ENCODE measurements at regions not wholly inside any gene's neighbourhood (a gene's known extent, or its start where the extent isn't known, plus 50 kb on each side); places are given as distances from the start of the nearest gene placed in this dataset.
A peak's percentile ranks its signal among the peaks of the same experiment; 100 is the strongest.

GRCh38 chr3:181425074-181425473 is 286.7 kb upstream of the SOX2 start:
- DNase-seq, result no peak

- no peak for DNase-seq
Observed at GRCh38 chr3:181418233-181418632, 293.5 kb upstream of the SOX2 start.

GRCh38 chr3:181417748-181418147 is 294.0 kb upstream of the SOX2 start:
- DNase-seq, result no peak

- DNase-seq, result no peak
Observed at GRCh38 chr3:181410870-181411269, 300.9 kb upstream of the SOX2 start.

- DNase-seq, result no peak
Observed at GRCh38 chr3:181403876-181404660, 307.7 kb upstream of the SOX2 start.

- no peak for DNase-seq
Observed at GRCh38 chr3:181402347-181402746, 309.4 kb upstream of the SOX2 start.

GRCh38 chr3:181384970-181385369 is 326.8 kb upstream of the SOX2 start:
- no peak for DNase-seq

- DNase-seq, result peak in 1 of 2 experiments; percentile 25
Observed at GRCh38 chr3:181383760-181384159, 328.0 kb upstream of the SOX2 start.

- no peak for DNase-seq
Observed at GRCh38 chr3:181383201-181383600, 328.5 kb upstream of the SOX2 start.

GRCh38 chr3:181382656-181383055 is 329.1 kb upstream of the SOX2 start:
- no peak for DNase-seq

GRCh38 chr3:181379278-181379677 is 332.4 kb upstream of the SOX2 start:
- no peak for DNase-seq

GRCh38 chr3:181369637-181370036 is 342.1 kb upstream of the SOX2 start:
- DNase-seq, result no peak

- DNase-seq, result no peak
Observed at GRCh38 chr3:181363231-181363630, 348.5 kb upstream of the SOX2 start.

- DNase-seq, result no peak
Observed at GRCh38 chr3:181362378-181362777, 349.3 kb upstream of the SOX2 start.

- DNase-seq, result no peak
Observed at GRCh38 chr3:181358562-181358961, 353.2 kb upstream of the SOX2 start.

GRCh38 chr3:181358060-181358459 is 353.7 kb upstream of the SOX2 start:
- no peak for DNase-seq

GRCh38 chr3:181354140-181354539 is 357.6 kb upstream of the SOX2 start:
- DNase-seq, result no peak

GRCh38 chr3:181344331-181344730 is 354.8 kb upstream of the DNAJC19 start:
- DNase-seq, result no peak

GRCh38 chr3:181336597-181336996 is 347.1 kb upstream of the DNAJC19 start:
- DNase-seq, result no peak

- DNase-seq, result no peak
Observed at GRCh38 chr3:181333394-181333793, 343.9 kb upstream of the DNAJC19 start.

- DNase-seq, result no peak
Observed at GRCh38 chr3:181330821-181331563, 341.5 kb upstream of the DNAJC19 start.

- DNase-seq, result no peak
Observed at GRCh38 chr3:181330257-181330656, 340.7 kb upstream of the DNAJC19 start.

GRCh38 chr3:181329024-181329423 is 339.5 kb upstream of the DNAJC19 start:
- DNase-seq, result no peak

GRCh38 chr3:181328346-181328745 is 338.8 kb upstream of the DNAJC19 start:
- no peak for DNase-seq

Measured in AML-193 (cell line).